Lower leg skin (tissue), 4 donors: ENCODE measurements at regions not wholly inside any gene's neighbourhood (a gene's known extent, or its start where the extent isn't known, plus 50 kb on each side); places are given as distances from the start of the nearest gene placed in this dataset.

Experiments used
- DNase-seq, 2 donors: peaks; one replicate each; pipeline ENCODE4 v3.0.0-alpha.2; 2019; ENCODE audit warnings: low spot score in 2 of 2
- H3K4me3 ChIP-seq: fragments of 200-600 bp; sonication (generic); 2 replicates; pipeline ENCODE4 v1.5.1; 2017; ENCODE audit warnings: mild to moderate bottlenecking, low read depth; ENCODE audit not compliant: poor library complexity, severe bottlenecking
- POLR2A ChIP-seq, 2 donors: fragments of 450-650 bp; IDR thresholded peaks; one replicate each; pipeline ENCODE4 v1.6.1; 2016 to 2017; ENCODE audit warnings: antibody characterized with exemption in 2 of 2, mild to moderate bottlenecking in 1 of 2, moderate library complexity in 1 of 2
- WGBS, 2 donors: methylation state at CpG; one replicate each; pipeline ENCODE4 v1.1.5; 2018; 5-methylcytosine and 5-hydroxymethylcytosine counted together
- intact Hi-C: fragments of 100-400 bp; cut with DNase I; formaldehyde crosslinking; loops from one replicate; pipeline ENCODE4 v1.15.0; 2023; ENCODE audit warnings: low total_unique reads
- TF ChIP-seq, protein P1 (sequence below), 3 donors: fragments of 450-650 bp; IDR thresholded peaks; one replicate each; pipeline ENCODE4 v1.5.1; 2016; ENCODE audit warnings: antibody characterized with exemption in 3 of 3, mild to moderate bottlenecking in 3 of 3, moderate library complexity in 2 of 3

DNA sequence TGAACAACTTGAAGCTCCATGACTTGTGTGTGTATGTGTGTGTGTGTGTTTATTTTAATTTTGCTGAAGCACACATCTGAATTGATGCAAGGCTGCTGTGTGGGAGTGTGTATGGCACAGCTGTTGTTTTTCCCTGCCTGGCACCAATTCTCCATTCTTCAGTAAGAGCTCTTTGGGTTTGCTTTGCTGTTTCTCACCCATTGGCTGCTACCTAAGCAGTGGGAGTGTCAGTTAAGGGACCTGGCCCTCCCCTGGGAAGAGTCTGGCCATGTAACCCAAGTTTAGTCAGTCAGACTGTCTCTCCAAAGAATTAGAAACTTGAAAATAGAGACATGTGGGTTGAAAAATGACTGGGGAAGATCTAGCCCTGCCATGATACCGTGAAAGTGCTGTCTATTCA is 126.2 kb upstream of the SYNPR start:
- no peak overlapping the region for H3K4me3 ChIP-seq
- intact Hi-C loops, result no loop called here
- no peak for DNase-seq
- TF ChIP-seq, protein P1, sequence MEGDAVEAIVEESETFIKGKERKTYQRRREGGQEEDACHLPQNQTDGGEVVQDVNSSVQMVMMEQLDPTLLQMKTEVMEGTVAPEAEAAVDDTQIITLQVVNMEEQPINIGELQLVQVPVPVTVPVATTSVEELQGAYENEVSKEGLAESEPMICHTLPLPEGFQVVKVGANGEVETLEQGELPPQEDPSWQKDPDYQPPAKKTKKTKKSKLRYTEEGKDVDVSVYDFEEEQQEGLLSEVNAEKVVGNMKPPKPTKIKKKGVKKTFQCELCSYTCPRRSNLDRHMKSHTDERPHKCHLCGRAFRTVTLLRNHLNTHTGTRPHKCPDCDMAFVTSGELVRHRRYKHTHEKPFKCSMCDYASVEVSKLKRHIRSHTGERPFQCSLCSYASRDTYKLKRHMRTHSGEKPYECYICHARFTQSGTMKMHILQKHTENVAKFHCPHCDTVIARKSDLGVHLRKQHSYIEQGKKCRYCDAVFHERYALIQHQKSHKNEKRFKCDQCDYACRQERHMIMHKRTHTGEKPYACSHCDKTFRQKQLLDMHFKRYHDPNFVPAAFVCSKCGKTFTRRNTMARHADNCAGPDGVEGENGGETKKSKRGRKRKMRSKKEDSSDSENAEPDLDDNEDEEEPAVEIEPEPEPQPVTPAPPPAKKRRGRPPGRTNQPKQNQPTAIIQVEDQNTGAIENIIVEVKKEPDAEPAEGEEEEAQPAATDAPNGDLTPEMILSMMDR (IDR thresholded peaks at IDR 0.05), result no peak
- no peak for TF ChIP-seq POLR2A (IDR thresholded peaks at IDR 0.05)
- WGBS, 2 donors, result 65 to 89% methylated on average over 1 of the region's 1 CpG

GRCh38 chr3:63159764-63160163 is 118.3 kb upstream of the SYNPR start:
- DNase-seq, result no peak

DNA sequence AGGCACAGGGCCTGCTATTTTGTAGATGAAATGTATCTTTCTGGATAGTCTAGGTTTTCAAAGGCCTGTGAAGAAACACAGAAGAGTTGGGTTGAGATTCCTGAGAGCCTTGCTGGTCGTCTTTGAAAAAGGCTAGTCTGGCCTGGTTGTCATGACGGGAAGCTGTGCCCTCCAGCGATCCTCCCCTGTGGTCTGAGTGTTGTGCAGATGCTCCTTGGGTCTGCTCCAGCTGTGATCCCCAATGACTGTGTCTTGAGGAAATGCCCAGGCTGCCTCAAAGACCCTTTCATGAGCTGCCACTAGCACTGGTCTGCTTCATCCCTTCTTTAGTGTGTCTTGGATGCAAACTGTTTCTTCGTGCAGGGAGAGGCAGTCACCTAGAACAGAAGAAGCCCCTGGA is 111.0 kb upstream of the SYNPR start:
- H3K4me3 ChIP-seq, result no peak overlapping the region
- no peak for DNase-seq
- TF ChIP-seq, protein P1 (IDR thresholded peaks at IDR 0.05), result no peak
- TF ChIP-seq POLR2A (IDR thresholded peaks at IDR 0.05), result no peak
- WGBS, 2 donors, result 41 to 47% methylated on average over 4 of the region's 4 CpGs
- intact Hi-C loops, result no loop called here

More at GRCh38 chr3:63159764-63160163, 118.3 kb upstream of the SYNPR start:
- intact Hi-C loops, result no loop called here
- H3K4me3 ChIP-seq, result no peak overlapping the region
- TF ChIP-seq POLR2A (IDR thresholded peaks at IDR 0.05), result no peak
- TF ChIP-seq, protein P1 (IDR thresholded peaks at IDR 0.05), result no peak
- WGBS, 2 donors, result 33 to 44% methylated on average over 2 of the region's 2 CpGs

- intact Hi-C loops, result no loop called here
- no peak overlapping the region for H3K4me3 ChIP-seq
- no peak for TF ChIP-seq POLR2A (IDR thresholded peaks at IDR 0.05)
- TF ChIP-seq, protein P1 (IDR thresholded peaks at IDR 0.05), result no peak
- no peak for DNase-seq
Measured at GRCh38 chr3:63168179-63168578, 109.9 kb upstream of the SYNPR start.

DNA sequence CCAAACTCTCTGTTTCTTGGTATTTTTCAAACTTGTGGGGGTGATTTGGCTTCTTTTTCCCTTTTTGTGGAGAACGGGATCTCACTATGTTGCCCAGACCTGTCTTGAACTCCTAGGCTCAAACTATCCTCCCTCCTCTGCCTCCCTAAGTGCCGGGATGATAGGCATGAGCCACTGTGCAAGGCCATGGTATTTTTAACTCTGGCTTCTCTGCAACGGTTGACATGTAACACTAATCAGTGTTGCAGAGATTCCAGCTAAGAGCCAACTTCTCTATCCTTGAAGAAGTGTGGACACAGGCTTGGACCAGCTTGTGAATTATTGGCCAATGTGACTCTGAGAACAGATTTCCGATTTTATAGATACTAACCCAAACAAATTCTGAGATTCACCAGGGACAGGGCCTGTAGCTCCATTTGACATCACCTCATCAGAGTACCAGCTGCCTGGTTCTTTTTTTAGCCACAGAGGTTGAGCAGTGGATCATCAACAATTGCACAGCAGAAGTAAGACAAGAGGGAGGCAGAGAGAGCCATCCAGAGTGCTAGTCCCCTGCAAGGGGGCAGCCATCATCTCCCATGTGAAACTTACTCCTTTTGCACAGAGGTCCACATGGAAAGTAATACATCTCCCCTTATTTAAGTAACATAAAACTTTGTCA is 98.1 kb upstream of the SYNPR start:
- no peak overlapping the region for H3K4me3 ChIP-seq
- TF ChIP-seq, protein P1 (IDR thresholded peaks at IDR 0.05), result no peak
- TF ChIP-seq POLR2A (IDR thresholded peaks at IDR 0.05), result no peak
- 77 to 93% methylated on average over 4 of the region's 4 CpGs for WGBS, 2 donors
- no peak for DNase-seq
- intact Hi-C loops, result no loop called here

GRCh38 chr3:63192248-63192647 is 85.9 kb upstream of the SYNPR start:
- intact Hi-C loops, result no loop called here
- WGBS, 2 donors, result 66 to 79% methylated on average over 3 of the region's 3 CpGs

More at GRCh38 chr3:63192248-63192647, 85.9 kb upstream of the SYNPR start:
- no peak for DNase-seq
- no peak for TF ChIP-seq POLR2A (IDR thresholded peaks at IDR 0.05)
- H3K4me3 ChIP-seq, result no peak overlapping the region
